T-helper 2 cell (primary cell): ENCODE measurements at regions not wholly inside any gene's neighbourhood (a gene's known extent, or its start where the extent isn't known, plus 50 kb on each side); places are given as distances from the start of the nearest gene placed in this dataset.

Source experiments
- DNase-seq, 5 experiments: peaks; one replicate each; pipeline versions ENCODE4 v3.0.0 to v3.0.0-alpha.2; 2012 to 2022

- DNase-seq, result no peak
Measured at GRCh38 chr2:133814890-133815289, 246.6 kb upstream of the NCKAP5 start.

- no peak for DNase-seq
Measured at GRCh38 chr2:133816037-133816436, 247.8 kb upstream of the NCKAP5 start.

GRCh38 chr2:133817680-133818566 is 249.7 kb upstream of the NCKAP5 start:
- DNase-seq, result no peak

GRCh38 chr2:133818661-133819060 is 250.4 kb upstream of the NCKAP5 start:
- DNase-seq, result no peak

GRCh38 chr2:133819906-133820305 is 251.6 kb upstream of the NCKAP5 start:
- no peak for DNase-seq

GRCh38 chr2:133821107-133821760 is 253.0 kb upstream of the NCKAP5 start:
- no peak for DNase-seq

DNA sequence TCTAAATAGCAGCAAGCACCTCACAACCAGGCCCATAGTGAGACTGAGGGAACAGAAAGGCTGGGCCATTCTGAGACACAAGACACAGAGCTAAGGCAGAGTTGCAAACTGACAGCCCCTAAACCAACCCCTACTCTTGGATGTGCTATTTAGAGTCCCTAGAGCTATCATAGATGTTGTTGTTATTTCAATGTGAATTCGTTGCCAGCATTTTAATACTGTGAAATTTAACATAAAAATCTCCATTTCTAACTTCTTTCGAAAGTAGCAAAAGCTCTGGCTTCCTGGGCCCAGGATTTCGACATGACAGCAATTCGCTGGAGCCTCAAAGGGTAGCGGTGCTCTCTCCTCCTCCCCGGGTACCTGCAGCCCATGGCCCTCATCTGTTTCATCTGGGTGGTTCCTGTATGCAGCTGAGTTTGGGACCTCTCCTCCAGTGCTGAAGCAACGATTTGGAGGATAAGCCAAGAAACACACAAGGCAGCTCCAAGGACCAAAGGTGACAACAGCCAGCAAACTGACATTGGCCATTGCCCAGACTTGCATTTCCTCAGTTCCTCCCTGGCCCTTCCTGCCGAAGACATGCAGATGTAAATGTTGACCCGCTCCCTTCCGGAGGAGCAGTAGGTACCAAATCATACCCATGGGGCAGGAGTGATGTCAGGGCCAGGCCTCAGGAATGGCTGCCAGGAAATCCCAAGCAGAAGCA is 254.4 kb upstream of the NCKAP5 start:
- DNase-seq, result no peak

DNA sequence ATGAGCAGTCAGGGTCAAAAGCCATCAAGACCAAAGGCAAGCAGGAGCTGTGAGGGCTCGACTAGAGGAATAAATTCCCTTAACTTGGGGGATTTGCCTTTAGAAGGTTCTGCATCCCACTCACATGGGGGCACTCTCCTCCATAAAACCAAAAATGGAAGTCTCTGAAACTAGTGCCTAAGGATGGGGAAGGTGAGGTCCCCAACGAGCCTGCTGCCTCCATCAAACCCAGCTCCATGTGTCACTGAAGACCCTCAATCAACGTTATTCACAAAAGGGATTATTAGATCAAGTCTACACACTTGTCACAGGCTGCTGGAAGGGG is 254.9 kb upstream of the NCKAP5 start:
- DNase-seq, result no peak

GRCh38 chr2:133824869-133825268 is 256.6 kb upstream of the NCKAP5 start:
- DNase-seq, result no peak

GRCh38 chr2:133825778-133826177 is 257.5 kb upstream of the NCKAP5 start:
- DNase-seq, result no peak

DNA sequence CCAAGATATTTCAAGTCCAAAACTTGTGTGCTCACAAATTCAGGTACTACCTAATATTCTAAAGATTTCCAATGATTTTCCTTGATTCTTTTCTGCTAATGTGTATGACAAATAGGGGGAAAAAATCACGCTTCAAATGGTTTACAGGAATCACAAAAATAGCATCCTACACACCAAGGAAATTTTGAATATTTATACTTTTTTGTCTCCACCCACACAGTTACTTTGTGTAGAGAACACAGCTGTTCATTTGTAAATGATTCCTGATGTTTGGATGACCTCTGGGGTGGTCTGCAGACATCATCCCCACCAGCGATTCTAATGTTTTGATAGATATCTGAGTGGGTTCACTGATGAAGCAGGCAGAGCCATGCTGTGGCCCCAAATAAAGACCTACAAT is 260.6 kb upstream of the NCKAP5 start:
- DNase-seq, result no peak

DNA sequence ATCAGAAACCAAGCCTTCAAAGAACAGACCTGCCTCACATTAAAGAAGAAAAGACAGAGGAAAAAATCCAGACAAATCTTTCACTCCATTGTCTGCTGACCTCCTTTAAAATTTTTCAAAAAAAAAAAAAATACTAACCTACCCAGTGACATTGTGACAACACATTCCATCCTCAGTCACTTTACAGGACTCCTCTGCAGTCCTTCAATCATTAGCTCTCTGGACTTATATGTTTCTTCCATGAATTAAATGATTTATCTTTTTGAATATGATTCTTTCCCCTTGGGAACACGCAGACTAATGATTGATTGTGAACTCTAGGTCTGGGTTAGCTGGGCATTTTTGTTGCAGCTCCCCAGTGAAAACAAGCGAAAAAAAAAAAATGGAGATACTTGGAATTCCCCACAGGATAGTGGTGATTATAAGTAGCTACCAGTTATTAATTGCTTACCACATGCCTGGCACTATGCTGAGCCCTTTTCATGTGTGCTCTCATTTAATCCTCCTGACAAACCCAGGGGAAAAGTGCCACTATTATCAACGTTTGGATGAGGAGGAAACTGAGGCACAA is 261.3 kb upstream of the NCKAP5 start:
- DNase-seq, result no peak

GRCh38 chr2:133833746-133834145 is 265.5 kb upstream of the NCKAP5 start:
- DNase-seq, result no peak

GRCh38 chr2:133835821-133836619 is 267.8 kb upstream of the NCKAP5 start:
- no peak for DNase-seq

DNA sequence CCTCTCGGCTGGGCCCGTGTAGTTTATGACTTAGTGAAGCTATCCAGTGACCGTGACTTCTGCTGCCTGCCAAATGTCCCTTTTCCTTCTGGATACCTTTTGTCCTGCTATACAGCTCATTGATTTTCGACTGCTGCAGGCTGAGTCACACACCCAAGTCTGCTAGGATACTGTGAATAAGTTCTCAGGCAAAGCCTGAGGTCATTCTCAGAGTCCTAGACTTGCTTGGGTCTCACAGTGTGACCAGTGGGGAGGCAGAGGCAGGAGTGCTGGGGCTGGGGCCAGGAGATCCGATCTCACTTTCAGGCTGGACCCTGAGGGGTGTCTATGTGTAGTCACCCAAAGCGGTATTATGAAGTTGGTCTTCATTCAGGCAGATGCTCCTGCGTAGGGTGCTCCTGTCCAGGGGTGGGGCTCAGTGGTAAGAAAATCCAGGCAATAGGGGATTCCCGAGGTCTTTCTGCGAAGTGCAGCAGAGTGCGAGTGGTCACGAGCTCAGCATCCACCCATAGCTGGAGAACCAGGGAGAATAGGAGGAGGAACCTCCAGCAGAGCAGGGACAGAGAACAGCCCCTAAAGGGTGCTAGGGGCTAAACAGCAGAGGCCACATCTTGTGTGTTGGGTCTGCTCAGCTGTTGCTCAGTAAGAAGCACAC is 268.6 kb upstream of the NCKAP5 start:
- no peak for DNase-seq

GRCh38 chr2:133837441-133838094 is 269.3 kb upstream of the NCKAP5 start:
- no peak for DNase-seq

DNA sequence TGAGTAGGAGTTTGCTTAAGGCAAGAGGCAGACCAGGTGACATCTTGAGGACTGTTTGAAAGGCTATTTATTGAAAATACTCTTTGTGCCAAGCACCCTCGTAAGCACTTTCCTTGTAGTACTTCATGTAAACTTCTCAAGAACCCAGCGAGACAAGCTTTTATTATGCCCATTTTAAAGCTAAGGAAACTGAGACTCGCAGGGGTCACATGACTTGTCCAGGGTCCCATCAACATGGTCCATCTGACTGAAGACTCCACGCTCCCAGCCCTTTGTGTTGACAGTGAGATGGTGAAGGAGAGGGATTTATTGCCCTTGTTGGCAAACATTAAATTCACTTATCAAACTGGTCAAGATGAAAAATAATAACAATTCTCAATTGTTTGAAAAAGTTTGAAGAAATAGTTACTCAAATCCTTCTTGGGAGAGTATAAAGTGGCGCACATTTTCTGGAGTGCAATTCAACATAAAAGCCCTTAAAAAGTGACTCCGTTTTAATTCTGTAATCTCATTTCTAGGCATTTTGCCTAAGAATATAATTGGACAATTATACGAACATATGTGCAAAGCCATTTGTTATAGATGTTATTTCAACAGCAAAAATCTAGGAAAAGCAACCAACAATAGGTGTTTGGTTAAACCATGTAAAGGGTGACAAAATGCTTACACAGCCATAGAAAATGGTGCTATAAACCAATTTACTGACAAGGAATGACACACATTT is 270.5 kb upstream of the NCKAP5 start:
- no peak for DNase-seq

- no peak for DNase-seq
Measured at GRCh38 chr2:133839677-133840076, 271.4 kb upstream of the NCKAP5 start.

DNA sequence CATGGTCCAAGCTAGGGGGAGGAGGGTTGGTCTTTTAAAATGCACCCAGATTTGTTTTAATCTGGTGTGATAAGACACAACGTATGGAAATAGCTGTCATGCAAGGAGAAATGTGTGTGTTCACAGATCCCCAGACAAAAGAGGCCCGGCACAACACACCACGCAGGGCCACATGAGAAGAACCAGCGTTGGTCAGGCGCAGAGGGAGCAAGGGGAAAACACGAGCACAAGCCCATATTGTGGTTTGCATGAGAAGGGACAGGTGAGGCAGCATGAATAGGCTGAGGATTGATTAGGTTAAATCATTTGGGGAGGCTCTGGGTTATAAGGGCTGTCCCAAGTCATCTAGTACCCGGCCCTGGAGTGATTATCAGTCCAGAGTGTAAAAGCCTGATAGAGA is 272.5 kb upstream of the NCKAP5 start:
- no peak for DNase-seq

DNA sequence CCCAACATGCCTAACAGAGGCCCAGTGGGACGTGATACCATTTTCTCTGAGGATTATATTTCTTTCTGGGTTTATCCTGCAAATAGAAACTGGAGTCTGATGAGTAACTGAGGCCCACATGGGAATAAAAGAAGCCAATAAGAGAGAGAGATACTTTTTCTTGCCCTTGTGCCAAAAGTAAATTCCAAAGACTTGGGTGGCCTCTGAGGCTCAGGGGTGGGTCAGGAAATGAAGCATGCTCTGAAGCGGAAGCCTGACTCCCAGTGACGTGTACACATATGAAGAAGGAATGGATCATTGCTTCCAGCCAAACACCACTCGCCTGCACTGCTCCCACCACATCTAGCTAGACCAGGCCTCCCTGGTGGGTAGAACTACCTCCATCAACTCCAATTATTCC is 273.6 kb upstream of the NCKAP5 start:
- DNase-seq, result no peak

DNA sequence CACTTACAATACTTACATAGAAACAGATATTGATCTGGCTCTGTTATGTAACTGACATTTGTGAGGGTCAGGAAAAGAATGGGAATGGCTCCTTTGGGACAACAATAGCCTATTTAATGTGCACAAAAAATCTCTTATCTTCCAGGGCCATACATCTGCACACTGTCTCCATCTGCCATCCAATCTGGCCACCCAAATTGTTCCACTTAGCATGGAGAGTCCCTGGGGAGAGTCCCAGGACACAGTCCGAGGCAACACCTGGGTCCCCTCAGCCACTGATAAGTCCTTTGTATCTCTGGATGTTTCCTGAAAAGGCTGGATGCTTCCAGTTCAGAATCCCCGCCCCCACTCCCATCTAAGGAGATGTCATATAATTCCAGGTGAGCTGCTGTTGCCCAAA is 274.2 kb upstream of the NCKAP5 start:
- no peak for DNase-seq
